Stomach (tissue), 4 donors: ENCODE measurements at regions not wholly inside any gene's neighbourhood (a gene's known extent, or its start where the extent isn't known, plus 50 kb on each side); places are given as distances from the start of the nearest gene placed in this dataset.

ENCODE experiments used
- CTCF ChIP-seq, 7 experiments: fragments of 450-650 bp in 4 of 7; fragments of 200-600 bp in 3 of 7; sonication (generic) in 3 of 7; IDR thresholded peaks; one replicate each; pipeline ENCODE4 v1.5.1; 2016 to 2019; ENCODE audit warnings: antibody characterized with exemption in 7 of 7, control low read depth in 2 of 7, mild to moderate bottlenecking in 1 of 7
- EP300 ChIP-seq: sonication (generic); formaldehyde crosslinking; IDR thresholded peaks from one replicate; pipeline ENCODE4 v1.6.1; 2017; ENCODE audit warnings: antibody characterized with exemption
- POLR2A ChIP-seq, 4 donors: fragments of 450-650 bp; IDR thresholded peaks; one replicate each; pipeline ENCODE4 v1.6.1; 2016; ENCODE audit warnings: antibody characterized with exemption in 4 of 4, control low read depth in 2 of 4, mild to moderate bottlenecking in 1 of 4, moderate library complexity in 1 of 4

- no peak for TF ChIP-seq CTCF (IDR thresholded peaks at IDR 0.05)
- no peak for TF ChIP-seq POLR2A (IDR thresholded peaks at IDR 0.05)
- no peak for TF ChIP-seq EP300
Observed at GRCh38 chr13:73633817-73634460, 500.3 kb downstream of the KLF12 start.
